ENCODE measurements at regions not wholly inside any gene's neighbourhood (a gene's known extent, or its start where the extent isn't known, plus 50 kb on each side); places are given as distances from the start of the nearest gene placed in this dataset.

DNA sequence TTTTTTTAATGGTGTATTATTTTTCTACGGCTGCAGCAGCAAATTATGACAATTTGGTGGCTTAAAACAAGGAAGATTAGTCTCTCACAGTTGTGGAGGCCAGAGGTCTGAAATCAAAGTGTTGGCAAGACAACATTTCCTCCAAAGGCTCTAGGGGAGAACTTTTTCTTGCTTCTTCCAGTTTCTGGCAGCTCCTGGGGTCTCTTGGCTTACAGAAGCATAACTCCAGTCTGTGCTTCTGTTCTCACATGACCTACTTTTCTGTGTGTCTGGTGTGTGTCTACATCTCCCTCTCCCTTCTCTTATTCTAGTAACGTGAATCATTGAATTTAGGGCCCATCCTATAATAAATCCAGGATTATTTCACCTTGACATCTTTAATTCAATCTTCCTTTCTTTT is 551.9 kb upstream of the LUZP2 start:
- Mint-ChIP-seq H3K27ac (ENCODE audit: unreplicated experiment) (no peak overlapping the region), H3K4me1 (ENCODE audit: low read depth, unreplicated experiment) (peaks cover 8% of the 10 kb centered on the region), H3K9me3 (ENCODE audit: unreplicated experiment) (peaks cover 6% of the 10 kb centered on the region), H3K4me3 (ENCODE audit: unreplicated experiment) (no peak overlapping the region), H3K36me3 (ENCODE audit: insufficient read depth, unreplicated experiment) (no peaks in the 10 kb centered on the region), H3K27me3 (ENCODE audit: insufficient read depth, unreplicated experiment) (no peaks in the 10 kb centered on the region)
- Histone ChIP-seq H3K27me3 (replicated peaks; ENCODE audit: control insufficient read depth, insufficient read depth, low read length) (no peaks in the 10 kb centered on the region), H3K9me3 (no peaks in the 10 kb centered on the region), H3K4me1 (no peaks in the 10 kb centered on the region), H3K36me3 (ENCODE audit: control insufficient read depth, insufficient read depth, low read length) (no peaks in the 10 kb centered on the region), H3K4me3 (ENCODE audit: low read depth, low read length) (no peak overlapping the region)
- ChIA-PET POLR2A (no interaction called here), CTCF (no interaction called here)
- no TSS peak for BruUV-seq (replicated peaks)
- DNase-seq: no peak
- intact Hi-C loops (cut with micrococcal nuclease; ENCODE audit: unreplicated experiment): no loop called here
- TF ChIP-seq, protein P1, sequence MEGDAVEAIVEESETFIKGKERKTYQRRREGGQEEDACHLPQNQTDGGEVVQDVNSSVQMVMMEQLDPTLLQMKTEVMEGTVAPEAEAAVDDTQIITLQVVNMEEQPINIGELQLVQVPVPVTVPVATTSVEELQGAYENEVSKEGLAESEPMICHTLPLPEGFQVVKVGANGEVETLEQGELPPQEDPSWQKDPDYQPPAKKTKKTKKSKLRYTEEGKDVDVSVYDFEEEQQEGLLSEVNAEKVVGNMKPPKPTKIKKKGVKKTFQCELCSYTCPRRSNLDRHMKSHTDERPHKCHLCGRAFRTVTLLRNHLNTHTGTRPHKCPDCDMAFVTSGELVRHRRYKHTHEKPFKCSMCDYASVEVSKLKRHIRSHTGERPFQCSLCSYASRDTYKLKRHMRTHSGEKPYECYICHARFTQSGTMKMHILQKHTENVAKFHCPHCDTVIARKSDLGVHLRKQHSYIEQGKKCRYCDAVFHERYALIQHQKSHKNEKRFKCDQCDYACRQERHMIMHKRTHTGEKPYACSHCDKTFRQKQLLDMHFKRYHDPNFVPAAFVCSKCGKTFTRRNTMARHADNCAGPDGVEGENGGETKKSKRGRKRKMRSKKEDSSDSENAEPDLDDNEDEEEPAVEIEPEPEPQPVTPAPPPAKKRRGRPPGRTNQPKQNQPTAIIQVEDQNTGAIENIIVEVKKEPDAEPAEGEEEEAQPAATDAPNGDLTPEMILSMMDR (IDR thresholded peaks at IDR 0.05; ENCODE audit: insufficient read depth in 1 of 2, low read depth in 1 of 2, low read length in 1 of 2, severe bottlenecking in 1 of 2, unreplicated experiment in 1 of 2): no peak

DNA sequence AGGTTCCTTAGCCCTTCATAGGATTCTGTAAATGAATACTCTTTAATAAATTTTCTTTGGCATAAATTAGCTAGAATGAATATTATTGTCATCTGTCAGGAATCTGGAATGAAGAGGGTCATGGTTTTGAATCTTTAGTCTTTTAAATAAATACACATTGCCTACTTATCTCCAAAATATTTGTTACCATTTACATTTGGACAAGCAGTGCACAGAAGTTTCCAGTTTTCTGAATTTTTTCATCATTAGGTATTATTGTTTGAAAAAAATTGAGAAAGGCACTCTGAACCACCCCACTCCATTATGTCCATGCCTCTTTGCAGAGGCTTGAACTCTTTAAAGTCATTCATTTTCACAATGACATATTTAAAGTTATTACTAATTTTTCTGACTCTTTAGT is 549.0 kb upstream of the LUZP2 start:
- Mint-ChIP-seq H3K27ac (ENCODE audit: unreplicated experiment) (no peak overlapping the region), H3K4me1 (ENCODE audit: low read depth, unreplicated experiment) (peaks cover 8% of the 10 kb centered on the region), H3K27me3 (ENCODE audit: insufficient read depth, unreplicated experiment) (no peaks in the 10 kb centered on the region), H3K36me3 (ENCODE audit: insufficient read depth, unreplicated experiment) (no peaks in the 10 kb centered on the region), H3K4me3 (ENCODE audit: unreplicated experiment) (no peak overlapping the region), H3K9me3 (ENCODE audit: unreplicated experiment) (no peaks in the 10 kb centered on the region)
- TF ChIP-seq, protein P1 (IDR thresholded peaks at IDR 0.05; ENCODE audit: insufficient read depth in 1 of 2, low read depth in 1 of 2, low read length in 1 of 2, severe bottlenecking in 1 of 2, unreplicated experiment in 1 of 2): no peak
- ChIA-PET POLR2A (no interaction called here), CTCF (no interaction called here)
- Histone ChIP-seq H3K36me3 (ENCODE audit: control insufficient read depth, insufficient read depth, low read length) (no peaks in the 10 kb centered on the region), H3K9me3 (no peaks in the 10 kb centered on the region), H3K4me1 (no peaks in the 10 kb centered on the region), H3K4me3 (ENCODE audit: low read depth, low read length) (no peak overlapping the region), H3K27me3 (replicated peaks; ENCODE audit: control insufficient read depth, insufficient read depth, low read length) (no peaks in the 10 kb centered on the region)
- DNase-seq: no peak
- BruUV-seq (replicated peaks): no TSS peak
- intact Hi-C loops (cut with micrococcal nuclease; ENCODE audit: unreplicated experiment): no loop called here

DNA sequence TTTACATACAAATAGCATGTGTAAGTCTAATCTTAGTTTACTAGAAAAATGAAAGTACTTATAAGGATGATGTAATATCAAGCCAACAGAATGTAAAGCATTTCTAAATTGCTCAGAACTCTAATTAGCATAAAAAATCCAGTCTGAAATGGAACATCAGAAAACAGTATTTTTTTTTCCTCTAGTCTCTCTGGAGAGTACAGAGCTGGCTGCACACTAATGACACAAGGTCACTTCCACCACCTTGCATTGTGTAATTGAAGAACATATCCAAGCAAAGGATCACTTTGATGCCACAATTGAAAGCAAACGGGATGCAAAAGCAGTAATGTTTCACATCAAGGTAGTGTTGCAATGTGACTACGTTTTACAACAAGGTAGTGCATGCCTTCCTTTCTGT is 548.0 kb upstream of the LUZP2 start:
- H3K9me3 Mint-ChIP-seq (ENCODE audit: unreplicated experiment): no peaks in the 10 kb centered on the region
- Histone ChIP-seq H3K27me3 (replicated peaks; ENCODE audit: control insufficient read depth, insufficient read depth, low read length) (no peaks in the 10 kb centered on the region), H3K9me3 (no peaks in the 10 kb centered on the region), H3K4me3 (ENCODE audit: low read depth, low read length) (no peak overlapping the region), H3K36me3 (ENCODE audit: control insufficient read depth, insufficient read depth, low read length) (no peaks in the 10 kb centered on the region), H3K4me1 (no peaks in the 10 kb centered on the region)
- no peak for DNase-seq
- ChIA-PET POLR2A (no interaction called here), CTCF (no interaction called here)
- TF ChIP-seq, protein P1 (IDR thresholded peaks at IDR 0.05; ENCODE audit: insufficient read depth in 1 of 2, low read depth in 1 of 2, low read length in 1 of 2, severe bottlenecking in 1 of 2, unreplicated experiment in 1 of 2): no peak
- no peak overlapping the region for H3K4me3 Mint-ChIP-seq (ENCODE audit: unreplicated experiment)
- intact Hi-C loops (cut with micrococcal nuclease; ENCODE audit: unreplicated experiment): no loop called here
- H3K27ac Mint-ChIP-seq (ENCODE audit: unreplicated experiment): no peak overlapping the region
- no peaks in the 10 kb centered on the region for H3K36me3 Mint-ChIP-seq (ENCODE audit: insufficient read depth, unreplicated experiment)
- H3K4me1 Mint-ChIP-seq (ENCODE audit: low read depth, unreplicated experiment): peaks cover 8% of the 10 kb centered on the region
- H3K27me3 Mint-ChIP-seq (ENCODE audit: insufficient read depth, unreplicated experiment): no peaks in the 10 kb centered on the region
- no TSS peak for BruUV-seq (replicated peaks)
